ENCODE measurements at regions not wholly inside any gene's neighbourhood (a gene's known extent, or its start where the extent isn't known, plus 50 kb on each side); places are given as distances from the start of the nearest gene placed in this dataset.

- TF ChIP-seq CTCF (IDR thresholded peaks at IDR 0.05; ENCODE audit: low read length) (no peak), EZH2 (IDR thresholded peaks at IDR 0.05; ENCODE audit: borderline replicate concordance, low read length) (no peak)
Measured at GRCh38 chr2:220707261-220707660, 864.8 kb downstream of the EPHA4 start.

Measured in OCI-LY1 (cell line).